Tibial nerve (tissue), 4 donors: ENCODE measurements at regions not wholly inside any gene's neighbourhood (a gene's known extent, or its start where the extent isn't known, plus 50 kb on each side); places are given as distances from the start of the nearest gene placed in this dataset.
A peak's percentile ranks its signal among the peaks of the same experiment; 100 is the strongest.

Experiments
- DNase-seq, 2 donors: peaks; one replicate each; pipeline ENCODE4 v3.0.0-alpha.2; 2019; ENCODE audit warnings: low spot score in 2 of 2
- H3K27ac ChIP-seq, 4 donors: fragments of 200-600 bp; sonication (generic) in 3 of 4; one replicate each; pipeline ENCODE4 v1.5.1; 2017 to 2019; ENCODE audit warnings: mild to moderate bottlenecking in 1 of 4
- H3K27me3 ChIP-seq, 2 donors: fragments of 200-600 bp; sonication (generic) in 1 of 2; one replicate each; pipeline versions ENCODE4 v1.5.1 to v1.6.0; 2017 to 2019
- H3K36me3 ChIP-seq, 3 donors: fragments of 200-600 bp; sonication (generic); one replicate each; pipeline ENCODE4 v1.5.1; 2018 to 2019
- H3K4me1 ChIP-seq, 4 donors: fragments of 200-600 bp; sonication (generic) in 3 of 4; one replicate each; pipeline ENCODE4 v1.5.1; 2017 to 2019
- H3K4me3 ChIP-seq, 4 donors: fragments of 200-600 bp; sonication (generic) in 3 of 4; one replicate each; pipeline ENCODE4 v1.5.1; 2017 to 2019; ENCODE audit warnings: mild to moderate bottlenecking in 1 of 4, moderate library complexity in 1 of 4
- H3K9me3 ChIP-seq, 4 donors: fragments of 200-600 bp; sonication (generic) in 3 of 4; one replicate each; pipeline ENCODE4 v1.5.1; 2017 to 2019
- CTCF ChIP-seq, 5 experiments: fragments of 200-600 bp in 3 of 5; fragments of 450-650 bp in 2 of 5; sonication (generic) in 3 of 5; IDR thresholded peaks; one replicate each; pipeline ENCODE4 v1.5.1; 2016 to 2019; ENCODE audit warnings: antibody characterized with exemption in 5 of 5, mild to moderate bottlenecking in 3 of 5, moderate library complexity in 2 of 5
- EP300 ChIP-seq, 2 donors: sonication (generic); formaldehyde crosslinking; IDR thresholded peaks; one replicate each; pipeline ENCODE4 v1.6.1; 2017; ENCODE audit warnings: antibody characterized with exemption in 2 of 2, mild to moderate bottlenecking in 1 of 2
- POLR2A ChIP-seq, 2 donors: fragments of 450-650 bp; IDR thresholded peaks; one replicate each; pipeline ENCODE4 v1.6.1; 2017; ENCODE audit warnings: antibody characterized with exemption in 2 of 2, mild to moderate bottlenecking in 2 of 2, moderate library complexity in 2 of 2
- WGBS, 2 donors: methylation state at CpG; one replicate each; pipeline ENCODE4 v1.1.5; 2018; 5-methylcytosine and 5-hydroxymethylcytosine counted together

GRCh38 chr4:38233727-38234480, 273.7 kb downstream of the PTTG2 start:
- Histone ChIP-seq H3K27ac (no peak overlapping the region), H3K9me3 (no peaks in the 10 kb centered on the region), H3K4me1 (no peaks in the 10 kb centered on the region), H3K36me3 (no peaks in the 10 kb centered on the region), H3K27me3 (no peaks in the 10 kb centered on the region), H3K4me3 (no peak overlapping the region)
- no peak for TF ChIP-seq CTCF (IDR thresholded peaks at IDR 0.05)
- TF ChIP-seq EP300 (IDR thresholded peaks at IDR 0.05): peak in 1 of 2 donors; percentile 8
- TF ChIP-seq POLR2A (IDR thresholded peaks at IDR 0.05): no peak
- DNase-seq: peak in 1 of 2 donors; percentile 18
- 82 to 88% methylated on average over 6 of the region's 6 CpGs for WGBS, 2 donors

DNA sequence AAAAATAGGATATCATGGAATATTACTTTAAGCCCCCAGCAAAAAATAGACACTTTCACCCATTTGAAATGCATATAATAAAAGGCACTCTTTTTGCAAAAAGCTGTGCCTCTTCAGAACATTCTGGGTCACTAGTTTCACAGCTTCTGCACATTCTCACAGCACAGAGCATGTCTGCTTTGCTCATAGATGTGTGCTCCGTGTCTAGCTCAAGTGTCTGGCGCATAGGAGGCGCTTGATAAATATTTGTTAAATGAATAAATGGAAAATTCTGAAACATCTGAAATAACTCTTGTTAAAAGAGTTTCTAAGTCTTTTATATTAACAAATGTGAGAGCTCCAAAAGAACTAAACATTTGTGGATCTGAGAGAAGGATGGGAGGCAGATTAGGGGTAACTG, 275.2 kb downstream of the PTTG2 start:
- TF ChIP-seq CTCF (IDR thresholded peaks at IDR 0.05): no peak
- no peak for TF ChIP-seq EP300 (IDR thresholded peaks at IDR 0.05)
- no peak for TF ChIP-seq POLR2A (IDR thresholded peaks at IDR 0.05)
- Histone ChIP-seq H3K27ac (no peak overlapping the region), H3K4me1 (no peaks in the 10 kb centered on the region), H3K4me3 (no peak overlapping the region), H3K27me3 (no peaks in the 10 kb centered on the region), H3K36me3 (no peaks in the 10 kb centered on the region), H3K9me3 (no peaks in the 10 kb centered on the region)
- DNase-seq: no peak
- WGBS, 2 donors: 65 to 75% methylated on average over 3 of the region's 3 CpGs

DNA sequence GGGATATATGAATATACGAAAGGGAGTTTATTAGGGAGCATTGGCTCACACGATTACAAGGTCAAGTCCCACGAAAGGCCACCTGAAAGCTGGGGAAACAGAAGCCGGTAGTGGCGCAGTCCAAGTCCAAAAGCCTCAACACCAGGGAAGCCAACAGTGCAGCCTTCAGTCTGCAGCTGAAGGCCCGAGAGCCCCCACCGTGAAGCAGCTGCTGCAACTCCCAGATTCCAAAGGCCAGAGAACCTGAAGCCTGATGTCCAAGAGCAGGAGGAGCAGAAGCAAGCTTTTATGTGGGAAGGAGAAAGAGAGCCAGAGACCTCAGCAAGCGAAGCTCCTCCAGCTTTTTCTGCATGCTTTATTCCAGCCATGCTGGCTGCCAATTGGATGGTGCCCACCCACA, 275.8 kb downstream of the PTTG2 start:
- WGBS, 2 donors: 80 to 89% methylated on average over 7 to 8 of the region's 8 CpGs
- H3K9me3 ChIP-seq: no peaks in the 10 kb centered on the region
- no peaks in the 10 kb centered on the region for H3K27me3 ChIP-seq
- no peak for DNase-seq
- H3K4me1 ChIP-seq: no peaks in the 10 kb centered on the region
- TF ChIP-seq EP300 (IDR thresholded peaks at IDR 0.05) (no peak), CTCF (IDR thresholded peaks at IDR 0.05) (no peak), POLR2A (IDR thresholded peaks at IDR 0.05) (no peak)
- no peaks in the 10 kb centered on the region for H3K36me3 ChIP-seq
- H3K27ac ChIP-seq: no peak overlapping the region
- no peak overlapping the region for H3K4me3 ChIP-seq

GRCh38 chr4:38236503-38236902, 276.3 kb downstream of the PTTG2 start:
- Histone ChIP-seq H3K9me3 (no peaks in the 10 kb centered on the region), H3K4me1 (no peaks in the 10 kb centered on the region), H3K4me3 (no peak overlapping the region), H3K27me3 (no peaks in the 10 kb centered on the region), H3K27ac (no peak overlapping the region), H3K36me3 (no peaks in the 10 kb centered on the region)
- WGBS, 2 donors: 81 to 94% methylated on average over 3 of the region's 3 CpGs
- TF ChIP-seq EP300 (IDR thresholded peaks at IDR 0.05): no peak
- no peak for TF ChIP-seq POLR2A (IDR thresholded peaks at IDR 0.05)
- no peak for TF ChIP-seq CTCF (IDR thresholded peaks at IDR 0.05)
- DNase-seq: no peak

- Histone ChIP-seq H3K4me1 (no peaks in the 10 kb centered on the region), H3K4me3 (no peak overlapping the region), H3K36me3 (no peaks in the 10 kb centered on the region), H3K9me3 (no peaks in the 10 kb centered on the region), H3K27me3 (no peaks in the 10 kb centered on the region), H3K27ac (no peak overlapping the region)
- TF ChIP-seq POLR2A (IDR thresholded peaks at IDR 0.05) (no peak), CTCF (IDR thresholded peaks at IDR 0.05) (no peak), EP300 (IDR thresholded peaks at IDR 0.05) (no peak)
- no peak for DNase-seq
- WGBS, 2 donors: 79 to 84% methylated on average over 3 of the region's 3 CpGs
Observed at GRCh38 chr4:38237139-38237538, 276.9 kb downstream of the PTTG2 start.
